ENCODE measurements at regions not wholly inside any gene's neighbourhood (a gene's known extent, or its start where the extent isn't known, plus 50 kb on each side); places are given as distances from the start of the nearest gene placed in this dataset.

- Mint-ChIP-seq H3K4me1 (peaks cover 12% of the 10 kb centered on the region), H3K27ac (no peak overlapping the region), H3K4me3 (no peak overlapping the region), H3K36me3 (no peaks in the 10 kb centered on the region), H3K9me3 (no peaks in the 10 kb centered on the region), H3K27me3 (peaks cover 2% of the 10 kb centered on the region)
- ATAC-seq (ENCODE audit: low read depth), result no peak
- DNase-seq (ENCODE audit: low spot score in 2 of 2), result no peak
Observed at GRCh38 chr6:150456466-150456865, 87.7 kb downstream of the IYD start.

GRCh38 chr6:150456902-150457643, 88.3 kb downstream of the IYD start:
- H3K4me3 Mint-ChIP-seq, result no peak overlapping the region
- H3K27me3 Mint-ChIP-seq, result peaks cover 2% of the 10 kb centered on the region
- peaks cover 12% of the 10 kb centered on the region for H3K4me1 Mint-ChIP-seq
- ATAC-seq (ENCODE audit: low read depth) (no peak), DNase-seq (ENCODE audit: low spot score in 2 of 2) (no peak)
- no peak overlapping the region for H3K27ac Mint-ChIP-seq
- no peaks in the 10 kb centered on the region for H3K36me3 Mint-ChIP-seq
- no peaks in the 10 kb centered on the region for H3K9me3 Mint-ChIP-seq

- Mint-ChIP-seq H3K4me3 (no peak overlapping the region), H3K27ac (no peak overlapping the region), H3K27me3 (peaks cover 2% of the 10 kb centered on the region), H3K9me3 (no peaks in the 10 kb centered on the region), H3K36me3 (no peaks in the 10 kb centered on the region), H3K4me1 (peaks cover 12% of the 10 kb centered on the region)
- no peak for DNase-seq (ENCODE audit: low spot score in 2 of 2)
- ATAC-seq (ENCODE audit: low read depth), result no peak
Observed at GRCh38 chr6:150458579-150458978, 89.8 kb downstream of the IYD start.

- Mint-ChIP-seq H3K36me3 (no peaks in the 10 kb centered on the region), H3K4me3 (no peak overlapping the region)
Observed at GRCh38 chr6:150463852-150464251, 95.0 kb downstream of the IYD start.

DNA sequence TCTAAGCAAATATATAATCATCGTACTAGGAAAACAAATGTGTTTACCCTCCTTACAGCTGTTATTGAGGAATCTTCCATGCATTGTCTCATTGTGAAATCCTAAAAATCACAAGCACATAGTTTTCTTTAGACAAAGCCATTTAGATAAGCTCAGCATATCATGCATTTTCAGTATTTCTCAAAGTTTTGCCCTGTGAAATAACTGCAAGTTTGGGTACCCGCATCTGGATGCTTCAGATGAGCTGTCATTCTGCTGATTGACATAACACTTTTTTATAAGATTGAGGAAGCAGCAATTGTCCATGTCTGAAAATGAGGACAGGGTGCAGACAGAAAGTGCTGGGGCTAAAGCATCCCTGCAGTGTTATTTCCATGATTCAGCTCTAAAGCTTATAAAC, 96.2 kb downstream of the IYD start:
- Mint-ChIP-seq H3K36me3 (no peaks in the 10 kb centered on the region), H3K4me1 (no peaks in the 10 kb centered on the region), H3K4me3 (no peak overlapping the region), H3K9me3 (no peaks in the 10 kb centered on the region), H3K27me3 (no peaks in the 10 kb centered on the region), H3K27ac (no peak overlapping the region)
- DNase-seq (ENCODE audit: low spot score in 2 of 2) (no peak), ATAC-seq (ENCODE audit: low read depth) (no peak)

More at GRCh38 chr6:150463852-150464251, 95.0 kb downstream of the IYD start:
- no peaks in the 10 kb centered on the region for H3K9me3 Mint-ChIP-seq
- H3K27me3 Mint-ChIP-seq, result peaks cover 2% of the 10 kb centered on the region
- ATAC-seq (ENCODE audit: low read depth) (no peak), DNase-seq (ENCODE audit: low spot score in 2 of 2) (no peak)
- H3K27ac Mint-ChIP-seq, result no peak overlapping the region
- H3K4me1 Mint-ChIP-seq, result no peaks in the 10 kb centered on the region

DNA sequence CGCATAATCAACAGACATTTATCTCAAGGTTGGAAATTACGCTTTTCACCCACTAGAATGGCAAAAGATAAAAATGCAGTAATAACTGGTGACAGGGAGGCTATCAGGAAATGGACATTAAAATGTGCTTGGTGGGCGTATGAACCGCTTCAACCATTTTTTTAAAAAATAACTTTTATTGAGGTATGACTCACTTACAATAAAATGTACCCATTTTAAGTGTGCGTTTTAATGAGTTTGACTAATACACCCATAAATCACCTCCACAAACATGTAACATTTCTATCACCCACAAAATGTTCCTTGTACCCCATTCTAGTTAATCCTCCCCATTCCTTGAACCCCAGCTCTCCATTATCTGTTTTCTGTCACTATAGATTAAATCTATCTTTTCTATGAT, 96.8 kb downstream of the IYD start:
- DNase-seq (ENCODE audit: low spot score in 2 of 2) (no peak), ATAC-seq (ENCODE audit: low read depth) (no peak)
- Mint-ChIP-seq H3K27ac (no peak overlapping the region), H3K4me1 (no peaks in the 10 kb centered on the region), H3K27me3 (no peaks in the 10 kb centered on the region), H3K4me3 (no peak overlapping the region), H3K9me3 (no peaks in the 10 kb centered on the region), H3K36me3 (no peaks in the 10 kb centered on the region)

- DNase-seq (ENCODE audit: low spot score in 2 of 2) (no peak), ATAC-seq (ENCODE audit: low read depth) (no peak)
- no peaks in the 10 kb centered on the region for H3K4me1 Mint-ChIP-seq
- H3K4me3 Mint-ChIP-seq, result no peak overlapping the region
- no peak overlapping the region for H3K27ac Mint-ChIP-seq
- no peaks in the 10 kb centered on the region for H3K9me3 Mint-ChIP-seq
- no peaks in the 10 kb centered on the region for H3K27me3 Mint-ChIP-seq
- no peaks in the 10 kb centered on the region for H3K36me3 Mint-ChIP-seq
Observed at GRCh38 chr6:150466196-150466595, 97.4 kb downstream of the IYD start.

DNA sequence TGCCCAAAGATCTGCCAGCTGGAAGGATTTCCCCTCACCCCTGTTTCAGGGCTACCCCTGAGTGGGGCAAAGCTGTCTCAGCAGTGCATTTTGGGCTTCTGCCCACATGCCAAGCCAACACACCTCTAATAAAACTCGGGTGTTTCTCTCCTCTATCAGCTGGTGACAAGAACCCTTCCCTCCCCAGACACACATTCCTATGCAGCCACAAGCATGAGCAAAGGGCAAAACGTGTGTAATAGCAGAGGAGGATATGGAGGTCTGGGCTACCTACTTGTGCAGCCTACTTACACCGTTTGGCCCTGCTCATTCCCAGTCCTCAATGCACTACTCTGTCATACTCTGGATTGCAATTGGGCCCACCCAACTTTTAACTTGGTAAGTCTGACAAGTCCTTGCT, 101.3 kb downstream of the IYD start:
- ATAC-seq (ENCODE audit: low read depth) (no peak), DNase-seq (ENCODE audit: low spot score in 2 of 2) (no peak)
- no peaks in the 10 kb centered on the region for H3K4me1 Mint-ChIP-seq
- peaks cover 1% of the 10 kb centered on the region for H3K27me3 Mint-ChIP-seq
- H3K9me3 Mint-ChIP-seq, result no peaks in the 10 kb centered on the region
- no peaks in the 10 kb centered on the region for H3K36me3 Mint-ChIP-seq
- H3K4me3 Mint-ChIP-seq, result no peak overlapping the region
- no peak overlapping the region for H3K27ac Mint-ChIP-seq

GRCh38 chr6:150470960-150471665, 102.3 kb downstream of the IYD start:
- Mint-ChIP-seq H3K4me1 (no peaks in the 10 kb centered on the region), H3K36me3 (no peaks in the 10 kb centered on the region), H3K27me3 (peaks cover 1% of the 10 kb centered on the region), H3K4me3 (no peak overlapping the region), H3K27ac (no peak overlapping the region), H3K9me3 (no peaks in the 10 kb centered on the region)
- ATAC-seq (ENCODE audit: low read depth) (no peak), DNase-seq (ENCODE audit: low spot score in 2 of 2) (no peak)

GRCh38 chr6:150478656-150479545, 110.1 kb downstream of the IYD start:
- ATAC-seq (ENCODE audit: low read depth), result no peak
- Mint-ChIP-seq H3K4me1 (no peaks in the 10 kb centered on the region), H3K27me3 (peaks cover 1% of the 10 kb centered on the region), H3K36me3 (no peaks in the 10 kb centered on the region), H3K9me3 (no peaks in the 10 kb centered on the region), H3K4me3 (no peak overlapping the region), H3K27ac (no peak overlapping the region)
- no peak for DNase-seq (ENCODE audit: low spot score in 2 of 2)

GRCh38 chr6:150482883-150483409, 114.1 kb downstream of the IYD start:
- no peak overlapping the region for H3K27ac Mint-ChIP-seq
- H3K4me1 Mint-ChIP-seq, result no peaks in the 10 kb centered on the region
- no peak for DNase-seq (ENCODE audit: low spot score in 2 of 2)
- no peaks in the 10 kb centered on the region for H3K36me3 Mint-ChIP-seq
- no peak overlapping the region for H3K4me3 Mint-ChIP-seq
- H3K9me3 Mint-ChIP-seq, result no peaks in the 10 kb centered on the region
- no peaks in the 10 kb centered on the region for H3K27me3 Mint-ChIP-seq
- ATAC-seq (ENCODE audit: low read depth), result no peak

- H3K9me3 Mint-ChIP-seq, result no peaks in the 10 kb centered on the region
- no peaks in the 10 kb centered on the region for H3K4me1 Mint-ChIP-seq
- DNase-seq (ENCODE audit: low spot score in 2 of 2), result no peak
- no peak overlapping the region for H3K27ac Mint-ChIP-seq
- no peaks in the 10 kb centered on the region for H3K27me3 Mint-ChIP-seq
- ATAC-seq (ENCODE audit: low read depth), result no peak
- no peak overlapping the region for H3K4me3 Mint-ChIP-seq
- H3K36me3 Mint-ChIP-seq, result no peaks in the 10 kb centered on the region
Observed at GRCh38 chr6:150485161-150485958, 114.3 kb upstream of the PLEKHG1 start.

DNA sequence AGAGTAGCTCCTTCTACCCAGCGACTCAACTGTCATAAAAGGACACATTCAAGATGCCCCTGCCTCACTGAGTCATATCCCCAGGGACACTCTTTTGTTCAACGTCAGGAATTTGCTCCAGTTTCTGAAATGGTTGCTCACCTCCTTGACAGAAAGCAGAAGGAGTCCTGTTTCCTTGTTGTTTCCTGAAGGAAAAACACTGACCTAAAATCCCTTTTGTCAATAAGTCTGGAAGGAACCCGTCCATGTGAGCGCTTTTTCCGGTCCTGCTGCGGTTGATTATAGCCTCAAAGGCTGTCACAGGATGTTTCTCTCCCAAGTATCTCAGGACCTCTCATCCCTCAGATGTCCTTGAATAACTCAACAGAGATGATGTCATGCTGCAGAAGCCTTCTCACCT, 113.6 kb upstream of the PLEKHG1 start:
- Mint-ChIP-seq H3K36me3 (no peaks in the 10 kb centered on the region), H3K4me3 (no peak overlapping the region), H3K4me1 (no peaks in the 10 kb centered on the region), H3K9me3 (no peaks in the 10 kb centered on the region), H3K27ac (no peak overlapping the region), H3K27me3 (no peaks in the 10 kb centered on the region)
- ATAC-seq (ENCODE audit: low read depth), result no peak
- DNase-seq (ENCODE audit: low spot score in 2 of 2), result no peak

Measured in memory B cell (primary cell).